NOMO-1 treated with DMSO at 0.1 percent for 48 hours (cell line): ENCODE measurements at regions not wholly inside any gene's neighbourhood (a gene's known extent, or its start where the extent isn't known, plus 50 kb on each side); places are given as distances from the start of the nearest gene placed in this dataset.

ENCODE experiments used
- DNase-seq: peaks from one replicate; lab custom pipeline; 2025; ENCODE audit not compliant: unreplicated experiment; lab: John Stamatoyannopoulos, UW

DNA sequence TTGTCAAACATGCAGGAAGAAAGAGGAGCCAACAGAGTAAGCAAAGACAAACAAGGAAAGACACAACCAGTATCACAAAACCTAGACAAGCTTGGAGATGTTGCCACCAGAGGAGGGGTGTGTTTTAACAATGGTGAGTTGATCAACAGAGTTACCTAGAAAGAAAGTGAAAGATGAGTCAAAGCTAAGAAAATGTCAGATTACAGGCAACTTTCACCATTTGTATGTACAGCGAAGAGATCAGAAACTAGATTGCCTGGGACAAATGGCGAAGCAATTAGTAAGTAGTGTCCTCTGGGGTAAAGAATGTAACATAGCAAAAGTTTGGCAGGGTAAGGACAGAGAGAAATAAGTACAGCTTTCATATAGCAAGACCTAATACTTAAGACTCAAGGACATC, 51.6 kb upstream of the POU3F2 start:
- DNase-seq: no peak

GRCh38 chr6:98783578-98783977, 50.8 kb upstream of the POU3F2 start:
- no peak for DNase-seq
